HT-29 (cell line): ENCODE measurements at regions not wholly inside any gene's neighbourhood (a gene's known extent, or its start where the extent isn't known, plus 50 kb on each side); places are given as distances from the start of the nearest gene placed in this dataset.

Experiments used
- DNase-seq: peaks from one replicate; pipeline ENCODE4 v3.0.0-alpha.2; 2015; ENCODE audit warnings: low spot score

DNA sequence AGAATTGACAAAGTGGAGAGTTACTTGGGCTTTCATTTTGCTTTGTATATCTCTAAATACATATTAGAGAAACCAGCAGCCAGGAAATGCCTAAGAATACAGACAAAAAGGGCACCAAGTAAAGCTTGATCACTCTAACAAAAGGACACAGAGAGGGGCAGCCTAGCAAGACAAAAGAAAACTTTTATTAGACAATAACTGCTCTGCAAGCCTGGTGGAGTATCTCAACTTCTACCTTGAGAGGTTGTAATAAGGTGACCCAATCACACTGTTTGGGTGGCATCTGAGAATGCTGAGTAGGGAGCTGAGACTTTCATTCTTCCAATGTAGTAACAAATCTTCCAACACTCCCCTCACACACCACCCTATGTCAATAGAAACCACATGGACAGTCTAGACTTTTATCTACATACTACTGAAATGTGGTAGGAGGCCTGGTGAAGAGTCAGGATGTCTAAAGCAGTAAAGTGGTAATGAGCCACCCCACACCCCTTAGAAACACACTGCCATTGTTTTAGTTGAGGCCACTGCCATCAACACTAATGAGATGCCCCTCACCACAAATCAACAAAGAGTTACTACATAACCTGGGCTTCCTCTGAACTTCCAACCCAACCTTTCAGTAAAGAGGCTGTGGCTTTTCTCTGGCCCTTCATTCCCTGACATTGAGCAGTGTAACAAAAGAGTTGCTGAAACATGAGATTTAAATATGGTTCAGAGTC lies 726.7 kb upstream of the POU3F3 start:
- DNase-seq, result no peak

DNA sequence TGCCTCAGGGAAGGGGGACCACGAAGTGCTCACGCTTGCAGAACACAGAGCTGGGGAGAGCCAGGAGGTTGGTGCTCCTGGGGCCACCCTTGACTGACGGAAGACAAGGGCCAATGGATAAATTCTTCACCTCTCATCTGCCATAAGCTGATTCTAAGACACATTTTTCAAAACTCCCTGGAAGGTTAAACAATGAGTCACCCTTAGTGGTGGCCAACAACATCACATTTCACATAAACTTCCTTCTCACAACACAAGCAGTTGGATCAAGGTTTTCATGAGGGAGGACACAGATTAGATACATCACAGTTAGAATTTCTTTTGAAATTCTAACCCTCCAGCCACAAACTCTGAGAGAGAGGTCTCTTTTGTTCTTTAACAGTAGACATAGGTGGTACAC lies 713.6 kb upstream of the POU3F3 start:
- peak; percentile 7 for DNase-seq

DNA sequence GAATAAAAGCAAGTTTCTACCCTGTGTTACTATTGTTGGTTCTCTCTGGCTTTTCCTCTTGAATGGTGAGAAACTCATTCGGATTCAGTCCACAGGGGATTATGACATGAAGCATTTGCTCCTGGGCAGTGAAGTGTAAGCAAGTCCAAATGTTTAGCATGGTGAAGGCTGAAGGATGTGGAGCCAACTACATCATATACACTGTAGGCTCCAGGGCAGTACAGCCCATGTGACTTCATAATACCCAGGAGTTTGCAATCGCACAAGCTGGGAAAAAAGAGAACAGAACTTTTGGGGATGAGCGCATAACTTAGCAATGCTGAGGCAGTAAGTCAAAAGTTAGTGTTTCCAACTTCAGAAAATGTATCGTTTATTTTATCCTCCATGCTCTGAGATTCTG lies 695.7 kb upstream of the POU3F3 start:
- DNase-seq, result no peak

DNA sequence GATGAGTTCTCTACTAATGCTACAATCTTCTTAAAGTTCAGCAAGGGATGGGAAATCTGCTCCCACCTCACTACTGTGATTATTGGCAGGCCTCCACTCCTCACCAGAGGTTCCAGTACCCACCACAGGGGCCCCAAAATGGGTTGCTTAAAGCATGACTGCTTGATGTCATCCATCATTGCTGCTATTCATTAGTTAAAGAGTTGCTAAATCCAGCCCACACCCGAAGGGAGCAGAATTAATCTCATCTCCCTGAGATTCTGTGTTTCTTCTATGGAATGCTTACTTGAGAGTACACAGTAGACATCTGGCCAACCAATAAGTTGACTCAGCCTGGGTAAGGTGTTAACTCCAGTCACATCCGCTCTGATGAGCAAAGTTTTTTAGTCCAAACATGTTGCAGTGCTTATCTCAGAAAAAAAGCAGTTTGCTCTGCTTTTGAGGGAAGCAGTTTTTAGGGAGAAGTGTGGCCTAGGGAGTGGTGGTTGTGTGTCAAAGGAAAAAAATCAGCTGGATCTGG lies 690.2 kb upstream of the POU3F3 start:
- no peak for DNase-seq

DNA sequence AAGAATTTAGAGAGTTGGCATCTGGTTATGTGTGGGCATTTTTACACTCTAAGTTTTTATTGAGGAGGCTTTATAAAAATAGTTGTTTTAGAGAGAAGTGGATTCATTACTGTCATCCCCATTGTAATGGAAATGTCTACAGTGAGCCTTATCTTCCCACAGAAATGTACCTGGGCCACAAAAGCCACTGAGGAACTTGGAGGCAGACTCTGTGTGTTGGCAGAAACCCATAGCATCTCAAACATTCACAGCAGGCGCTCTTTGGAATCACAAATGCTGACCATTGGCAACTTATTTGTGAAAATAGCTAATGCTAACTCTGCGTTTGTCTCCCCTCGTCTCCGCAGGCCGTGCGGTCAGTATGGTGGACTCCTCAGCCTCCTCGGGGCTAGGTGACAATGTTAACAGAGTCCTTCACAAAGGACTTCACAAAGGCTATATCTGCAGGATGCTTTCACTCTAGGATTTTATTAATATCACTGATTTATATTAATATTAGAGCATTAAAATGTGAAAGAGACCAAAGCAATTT lies 689.1 kb upstream of the POU3F3 start:
- DNase-seq, result no peak

DNA sequence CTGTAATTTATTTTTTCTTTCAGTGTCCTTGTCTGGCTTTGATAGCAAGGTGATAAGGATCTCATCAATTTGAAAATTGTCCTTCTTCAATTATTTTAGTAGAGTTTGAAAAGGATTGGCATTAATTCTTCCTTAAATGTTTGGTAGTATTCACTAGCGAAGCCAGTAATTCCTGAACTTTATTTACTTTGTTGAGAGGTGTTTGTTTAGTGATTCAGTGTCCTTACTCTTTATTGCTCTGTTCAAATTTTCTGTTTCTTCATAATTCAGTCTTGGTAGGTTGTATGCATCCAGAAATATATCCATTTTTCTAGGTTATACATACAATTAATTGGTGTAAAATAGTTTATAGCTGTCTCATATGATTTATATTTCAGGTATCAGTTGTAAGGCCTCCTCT lies 676.7 kb upstream of the POU3F3 start:
- peak; percentile 34 for DNase-seq

DNA sequence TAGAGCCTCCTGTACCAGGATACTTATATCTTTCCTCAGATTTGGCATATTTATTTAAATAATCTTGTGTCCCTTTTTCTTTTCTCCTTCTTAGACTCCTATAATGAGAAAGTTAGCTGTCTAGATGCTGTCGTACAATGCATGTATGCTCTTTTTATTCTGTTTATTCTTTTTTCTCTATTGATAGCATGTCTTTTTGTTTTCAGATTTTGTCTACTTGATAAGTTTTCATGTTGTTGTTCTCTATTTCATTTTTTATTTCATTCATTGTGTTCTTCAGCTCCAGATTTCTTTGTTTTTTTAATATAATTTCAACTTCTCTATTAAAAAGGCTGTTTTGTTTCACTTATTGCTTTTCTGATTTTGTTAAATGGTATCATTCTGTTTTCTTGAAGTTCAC lies 674.3 kb upstream of the POU3F3 start:
- DNase-seq, result no peak

DNA sequence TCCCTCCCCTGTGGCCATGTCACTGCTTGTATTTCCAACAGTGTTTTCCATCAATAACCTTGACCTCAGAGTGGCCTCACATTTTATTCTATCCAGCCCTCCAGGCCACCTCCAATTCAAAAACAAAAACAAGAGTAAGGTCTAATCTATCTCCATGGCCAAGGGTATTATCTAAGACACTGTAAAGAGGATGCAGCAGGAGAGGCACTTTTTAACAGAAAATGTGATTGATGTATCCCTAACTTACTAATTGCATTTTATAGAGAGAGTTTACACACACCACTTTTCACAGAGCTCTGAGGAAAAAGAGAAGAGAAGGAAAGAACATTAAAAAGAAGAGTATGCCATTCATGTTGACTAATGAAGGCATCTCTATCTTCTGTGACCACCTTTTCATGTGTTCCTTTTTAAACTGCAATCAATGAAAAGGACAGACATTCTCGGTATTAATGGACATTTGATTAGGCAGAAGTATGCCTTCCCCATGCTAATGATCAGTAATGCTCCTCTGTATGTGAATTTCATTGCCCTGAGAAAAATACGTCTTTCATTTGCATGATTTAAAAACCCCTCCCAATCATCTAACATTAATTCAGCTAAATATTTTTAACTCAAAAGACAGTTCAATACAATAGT lies 653.3 kb upstream of the POU3F3 start:
- DNase-seq, result no peak

DNA sequence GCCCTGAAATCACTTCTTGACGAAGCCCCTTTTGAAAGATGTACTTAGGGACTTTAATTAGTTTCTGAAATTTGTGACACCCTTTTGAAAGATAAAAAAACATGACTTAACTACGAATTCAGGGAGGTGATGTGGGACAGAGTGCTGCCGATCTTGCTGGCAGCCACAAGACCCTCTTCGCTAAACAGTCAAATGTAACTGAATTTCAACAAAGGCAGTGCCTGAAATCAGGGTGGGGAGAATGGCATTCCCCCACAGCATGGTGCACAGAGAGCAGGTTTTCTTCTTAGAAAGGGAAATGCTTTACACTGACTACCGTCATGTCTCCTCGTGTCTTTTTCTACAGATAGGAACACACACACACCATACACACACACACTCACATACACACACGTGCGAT lies 640.2 kb upstream of the POU3F3 start:
- DNase-seq, result no peak

DNA sequence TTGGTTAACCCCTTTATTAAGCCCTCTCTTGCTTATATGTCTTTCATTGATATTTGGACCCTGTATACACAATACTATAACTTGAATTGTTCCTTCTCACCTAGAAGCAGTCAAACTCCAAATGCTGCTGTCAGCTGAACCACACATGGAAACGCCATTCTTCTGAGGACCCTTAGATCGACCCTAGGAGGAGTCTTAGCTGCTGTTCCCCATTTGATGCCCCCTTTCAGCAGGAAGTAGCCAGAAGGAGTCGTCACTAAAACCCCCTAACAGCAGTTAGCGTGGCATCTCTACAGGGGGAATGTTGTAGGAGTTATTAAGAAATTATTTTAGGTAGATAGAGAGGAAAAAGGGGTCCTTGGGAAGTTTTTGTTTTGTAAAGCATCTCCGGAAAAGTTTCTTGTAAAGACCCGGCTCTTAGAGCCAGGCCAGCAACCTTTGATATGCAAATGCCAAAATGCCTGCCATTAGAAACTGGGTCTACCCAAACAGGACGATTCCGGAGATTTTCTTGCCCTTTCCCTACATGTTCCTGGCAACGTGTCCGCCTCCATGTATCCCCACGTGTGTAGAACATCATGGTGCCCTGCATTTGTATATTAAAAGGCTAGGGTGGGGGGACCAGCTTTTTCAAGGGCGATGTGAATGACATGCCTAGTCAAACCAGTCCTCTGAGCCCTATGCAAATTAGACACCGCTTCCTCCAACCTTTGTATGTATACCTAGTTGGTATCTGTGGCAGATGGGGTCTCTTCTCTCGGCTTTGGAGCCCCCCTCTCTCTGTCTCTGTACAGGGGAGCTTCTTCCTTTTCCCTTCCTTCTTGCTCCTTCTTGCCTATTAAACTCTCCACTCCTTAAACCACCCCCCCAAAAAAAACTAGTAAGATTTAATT lies 638.4 kb upstream of the POU3F3 start:
- DNase-seq, result no peak

DNA sequence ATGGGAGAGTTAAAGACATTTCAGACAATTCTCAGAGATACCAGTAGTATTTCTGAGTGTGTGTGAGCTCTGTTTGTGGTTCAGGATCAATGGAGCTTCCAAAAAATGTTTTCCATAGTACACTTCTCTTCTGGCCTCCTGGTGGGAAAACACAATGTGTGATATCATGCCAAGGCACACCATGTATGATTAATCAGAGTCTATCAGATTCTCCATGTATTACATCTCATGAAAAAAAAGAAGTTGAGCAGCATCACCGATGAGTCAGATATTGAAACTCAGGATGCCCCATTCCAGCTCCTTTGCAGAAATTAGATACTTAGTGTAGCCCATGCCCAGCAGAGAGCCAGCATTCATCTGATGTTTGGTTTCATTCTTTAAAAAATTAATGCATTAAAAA lies 620.3 kb upstream of the POU3F3 start:
- DNase-seq, result no peak

DNA sequence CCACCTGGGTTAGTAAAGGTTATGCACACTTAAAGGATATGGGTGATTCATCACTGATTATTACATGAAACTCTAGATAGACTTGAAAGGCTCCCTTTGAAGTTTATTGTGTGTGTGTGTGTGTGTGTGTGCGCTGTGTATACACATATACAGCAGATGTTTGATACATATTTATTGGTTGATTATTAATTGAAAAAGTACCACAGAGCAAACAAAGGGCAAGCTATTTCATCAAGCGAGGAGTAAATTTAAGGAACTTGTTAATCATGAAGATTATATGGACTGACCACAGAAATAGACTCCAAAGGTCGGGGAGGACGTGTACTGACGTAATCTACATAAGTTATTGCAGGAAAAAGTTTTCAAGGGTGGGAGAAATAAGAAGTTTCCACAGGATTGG lies 617.4 kb upstream of the POU3F3 start:
- peak; percentile 80 for DNase-seq

DNA sequence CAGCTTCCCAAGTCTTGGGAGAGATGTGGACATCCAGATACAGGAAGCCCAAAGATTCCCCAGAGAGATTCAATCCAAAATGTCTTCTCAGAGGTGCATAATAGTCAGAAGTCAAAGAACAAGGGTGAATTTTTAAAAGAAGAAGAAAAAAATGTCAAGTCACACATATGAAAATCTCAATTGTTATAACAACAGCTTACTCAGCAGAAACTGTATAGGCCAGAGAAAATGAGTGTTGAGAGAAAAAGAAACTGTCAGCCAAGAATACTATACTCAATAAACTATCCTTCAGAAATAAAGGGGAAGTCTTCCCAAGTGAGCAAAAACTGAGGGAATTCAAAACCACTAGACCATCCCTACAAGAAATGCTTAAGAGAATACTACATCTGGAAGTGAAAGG lies 612.9 kb upstream of the POU3F3 start:
- no peak for DNase-seq

DNA sequence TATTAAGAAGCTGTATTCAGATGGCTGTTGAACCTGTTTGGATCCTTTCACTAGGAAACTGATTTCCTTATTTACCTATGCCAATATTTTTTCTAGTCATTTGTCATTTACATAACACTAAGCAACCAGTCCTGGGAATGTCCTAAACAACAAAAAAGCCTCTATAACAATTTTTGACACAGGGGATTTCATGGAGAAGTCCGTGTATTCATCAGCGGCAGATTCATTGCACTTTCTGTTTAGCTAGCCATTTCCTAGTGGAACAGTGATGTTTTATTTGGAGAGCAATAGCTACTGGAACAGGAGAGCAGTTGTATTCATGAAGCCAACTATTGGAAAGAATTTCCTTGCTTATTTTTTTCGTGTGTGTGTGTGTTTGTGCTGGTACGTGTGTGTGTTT lies 604.3 kb upstream of the POU3F3 start:
- peak; percentile 15 for DNase-seq

DNA sequence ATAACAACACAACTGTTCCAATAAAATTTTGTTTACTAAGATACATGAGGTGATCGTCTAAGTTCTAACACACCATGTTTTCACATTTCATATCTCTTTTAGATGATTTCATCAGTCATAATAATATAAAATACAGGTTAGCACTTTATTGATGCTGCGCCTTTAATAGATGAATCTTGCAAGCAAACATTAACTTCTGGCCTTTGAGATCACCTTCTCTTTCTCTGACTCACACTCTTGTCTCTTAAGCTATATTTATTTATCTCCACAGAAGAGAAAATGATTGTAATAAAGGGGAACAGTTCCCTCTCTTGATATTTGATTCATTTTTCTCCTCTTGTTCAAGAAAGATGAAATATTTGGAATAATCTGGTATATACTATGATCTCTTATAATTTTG lies 603.3 kb upstream of the POU3F3 start:
- DNase-seq, result peak; percentile 46

DNA sequence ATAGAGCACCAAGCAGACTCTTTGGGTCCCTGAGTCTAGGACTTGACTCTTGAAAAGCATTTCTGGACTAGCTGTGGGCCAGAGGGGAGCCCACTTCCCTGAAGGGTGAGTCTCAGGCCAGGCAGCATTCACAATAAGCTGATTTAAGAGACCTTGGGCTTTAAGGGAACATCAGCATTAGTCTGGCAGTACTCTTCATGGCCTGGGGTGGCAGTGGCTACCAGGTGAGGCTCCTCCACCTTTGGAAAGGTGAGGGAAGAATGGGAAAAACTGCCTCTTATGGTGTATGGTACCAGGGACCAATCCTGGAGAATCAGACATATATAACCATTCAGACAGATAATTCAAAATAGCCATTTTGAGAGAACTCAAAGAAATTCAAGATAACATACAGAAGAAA lies 599.9 kb upstream of the POU3F3 start:
- peak; percentile 14 for DNase-seq

DNA sequence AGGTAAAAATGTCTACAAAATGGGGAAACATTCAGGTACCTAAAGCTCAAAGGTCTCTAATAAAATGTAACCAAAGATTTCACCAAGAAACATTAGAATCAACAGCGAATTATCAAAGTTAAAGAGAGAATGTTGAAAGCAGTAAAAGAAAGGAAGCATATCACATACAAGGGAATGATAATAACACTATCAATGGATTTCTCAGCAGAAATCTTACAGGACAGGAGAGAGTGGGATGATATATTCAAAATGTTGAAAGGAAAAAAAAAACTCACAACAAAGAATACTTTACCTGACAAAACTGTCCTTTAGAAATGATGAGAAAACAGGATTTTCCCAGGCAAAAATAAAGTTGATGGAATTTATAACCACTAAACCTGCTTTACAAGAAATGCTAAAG lies 591.2 kb upstream of the POU3F3 start:
- DNase-seq, result no peak

DNA sequence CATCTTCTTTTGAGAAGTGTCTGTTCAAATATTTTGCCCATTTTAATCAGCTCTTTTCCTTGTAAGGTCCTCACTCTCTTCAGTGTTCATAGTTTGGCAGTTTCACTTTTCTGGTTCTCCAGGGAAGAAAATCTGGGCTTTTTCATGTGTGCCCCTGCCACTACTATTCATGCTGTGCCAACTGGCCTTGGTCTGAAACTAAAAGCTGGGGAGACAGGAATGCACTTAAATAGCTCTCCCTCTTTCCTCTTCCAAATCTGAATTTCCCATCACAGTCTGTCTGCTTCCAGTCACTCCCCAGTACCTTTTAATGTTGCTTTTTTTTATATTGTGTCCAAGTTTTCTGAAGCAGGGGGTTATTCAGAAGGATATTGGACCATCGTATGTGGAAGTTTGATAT lies 574.3 kb upstream of the POU3F3 start:
- DNase-seq, result no peak

DNA sequence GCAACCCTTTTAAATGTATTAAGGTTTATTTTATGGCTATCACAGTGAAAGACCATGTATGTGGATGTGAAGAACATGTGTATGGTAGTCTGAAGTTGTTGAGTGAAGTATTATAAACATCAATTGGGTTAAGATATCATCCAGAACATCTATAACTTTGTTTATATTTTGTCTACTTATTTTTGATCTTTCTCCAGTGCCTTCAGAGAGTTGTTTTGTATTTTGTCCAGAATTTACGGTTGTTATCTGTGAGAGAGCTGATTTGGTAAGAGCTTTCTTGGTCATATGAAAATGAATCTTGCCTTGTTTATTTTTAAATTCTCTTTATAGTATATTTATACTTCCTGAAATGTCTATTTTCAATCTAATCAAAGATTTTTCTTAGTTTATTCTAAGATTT lies 573.7 kb upstream of the POU3F3 start:
- no peak for DNase-seq

DNA sequence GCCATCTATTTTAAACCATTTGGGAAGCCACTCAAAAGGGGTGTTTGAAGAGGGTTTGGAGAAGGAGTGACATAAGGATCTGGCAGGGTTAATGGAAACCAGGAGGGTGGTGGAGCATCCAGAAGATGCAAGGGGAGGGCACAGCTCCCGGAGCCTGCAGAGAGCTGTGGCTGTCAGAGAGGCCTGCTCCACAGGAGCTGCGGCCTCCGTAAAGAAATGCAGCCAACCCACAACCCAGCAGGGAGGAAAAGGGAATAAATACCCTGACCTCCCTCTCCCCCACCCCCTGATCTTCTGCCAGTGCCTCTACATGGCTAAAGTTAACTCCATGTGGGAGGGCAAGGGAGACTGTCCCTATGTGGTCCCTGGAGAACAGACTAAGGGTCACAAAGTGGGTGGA lies 567.1 kb upstream of the POU3F3 start:
- no peak for DNase-seq

DNA sequence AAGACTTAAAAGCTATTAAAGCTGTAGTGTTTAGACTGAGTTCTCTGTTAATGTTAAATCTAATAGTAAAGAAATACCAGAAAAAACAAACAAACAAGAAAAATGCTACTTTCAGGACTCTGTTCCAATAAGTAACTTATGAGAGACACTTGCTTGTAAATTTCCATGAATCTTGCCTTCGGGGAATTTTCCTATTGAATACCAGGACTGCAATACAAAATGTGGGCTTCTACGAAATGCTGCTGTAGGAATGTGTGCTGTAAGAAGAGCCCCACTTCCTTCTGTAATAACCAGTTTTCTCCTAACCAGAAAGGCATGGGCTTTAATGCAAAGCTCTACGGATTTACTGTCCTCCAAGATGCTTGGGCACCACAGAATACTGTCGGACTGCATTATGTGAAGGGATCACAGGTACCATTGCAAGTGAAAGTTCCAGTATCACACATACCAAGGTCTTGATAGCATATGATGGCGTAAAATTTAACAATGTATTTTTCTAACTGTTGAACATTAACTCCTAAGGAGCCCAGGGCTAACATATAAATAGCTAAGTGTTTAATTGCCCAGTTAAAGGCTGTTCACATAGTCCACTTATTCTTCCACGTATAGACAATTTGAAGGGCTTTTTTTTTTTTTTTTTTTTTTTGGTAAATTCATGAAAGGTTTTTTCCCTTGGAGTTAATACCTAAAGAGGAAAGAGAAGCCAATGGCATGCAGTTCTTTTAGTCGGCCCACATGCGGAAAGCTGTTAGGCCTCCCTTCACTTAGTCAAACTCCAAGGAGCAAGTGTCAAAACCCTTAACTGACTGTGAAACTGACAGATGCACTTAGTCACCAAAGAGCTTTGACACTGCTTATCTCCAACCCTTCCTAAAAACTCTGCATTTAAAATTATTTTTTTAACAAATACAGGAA lies 564.0 kb upstream of the POU3F3 start:
- no peak for DNase-seq
